ENCODE measurements at regions not wholly inside any gene's neighbourhood (a gene's known extent, or its start where the extent isn't known, plus 50 kb on each side); places are given as distances from the start of the nearest gene placed in this dataset.

DNA sequence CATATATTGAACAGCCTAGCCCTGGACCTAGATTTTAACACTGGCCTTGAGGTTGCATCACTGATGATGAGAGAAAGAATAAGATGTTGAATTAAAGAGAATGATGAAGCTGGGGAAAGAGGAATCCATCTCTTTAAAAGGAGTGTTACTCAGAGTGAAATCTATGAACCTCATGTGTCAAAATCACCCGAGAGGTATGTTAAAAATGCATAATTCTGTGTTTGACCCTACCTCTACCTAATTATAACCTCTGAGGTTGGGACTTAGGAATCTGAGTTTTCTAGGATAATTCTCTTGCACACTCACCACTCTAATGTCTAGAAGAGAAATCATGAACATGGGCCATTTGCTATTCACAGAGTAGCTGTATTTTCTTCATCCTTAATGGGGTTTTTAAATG lies 479.4 kb downstream of the ENC1 start (continued):
- TF ChIP-seq, protein P1, sequence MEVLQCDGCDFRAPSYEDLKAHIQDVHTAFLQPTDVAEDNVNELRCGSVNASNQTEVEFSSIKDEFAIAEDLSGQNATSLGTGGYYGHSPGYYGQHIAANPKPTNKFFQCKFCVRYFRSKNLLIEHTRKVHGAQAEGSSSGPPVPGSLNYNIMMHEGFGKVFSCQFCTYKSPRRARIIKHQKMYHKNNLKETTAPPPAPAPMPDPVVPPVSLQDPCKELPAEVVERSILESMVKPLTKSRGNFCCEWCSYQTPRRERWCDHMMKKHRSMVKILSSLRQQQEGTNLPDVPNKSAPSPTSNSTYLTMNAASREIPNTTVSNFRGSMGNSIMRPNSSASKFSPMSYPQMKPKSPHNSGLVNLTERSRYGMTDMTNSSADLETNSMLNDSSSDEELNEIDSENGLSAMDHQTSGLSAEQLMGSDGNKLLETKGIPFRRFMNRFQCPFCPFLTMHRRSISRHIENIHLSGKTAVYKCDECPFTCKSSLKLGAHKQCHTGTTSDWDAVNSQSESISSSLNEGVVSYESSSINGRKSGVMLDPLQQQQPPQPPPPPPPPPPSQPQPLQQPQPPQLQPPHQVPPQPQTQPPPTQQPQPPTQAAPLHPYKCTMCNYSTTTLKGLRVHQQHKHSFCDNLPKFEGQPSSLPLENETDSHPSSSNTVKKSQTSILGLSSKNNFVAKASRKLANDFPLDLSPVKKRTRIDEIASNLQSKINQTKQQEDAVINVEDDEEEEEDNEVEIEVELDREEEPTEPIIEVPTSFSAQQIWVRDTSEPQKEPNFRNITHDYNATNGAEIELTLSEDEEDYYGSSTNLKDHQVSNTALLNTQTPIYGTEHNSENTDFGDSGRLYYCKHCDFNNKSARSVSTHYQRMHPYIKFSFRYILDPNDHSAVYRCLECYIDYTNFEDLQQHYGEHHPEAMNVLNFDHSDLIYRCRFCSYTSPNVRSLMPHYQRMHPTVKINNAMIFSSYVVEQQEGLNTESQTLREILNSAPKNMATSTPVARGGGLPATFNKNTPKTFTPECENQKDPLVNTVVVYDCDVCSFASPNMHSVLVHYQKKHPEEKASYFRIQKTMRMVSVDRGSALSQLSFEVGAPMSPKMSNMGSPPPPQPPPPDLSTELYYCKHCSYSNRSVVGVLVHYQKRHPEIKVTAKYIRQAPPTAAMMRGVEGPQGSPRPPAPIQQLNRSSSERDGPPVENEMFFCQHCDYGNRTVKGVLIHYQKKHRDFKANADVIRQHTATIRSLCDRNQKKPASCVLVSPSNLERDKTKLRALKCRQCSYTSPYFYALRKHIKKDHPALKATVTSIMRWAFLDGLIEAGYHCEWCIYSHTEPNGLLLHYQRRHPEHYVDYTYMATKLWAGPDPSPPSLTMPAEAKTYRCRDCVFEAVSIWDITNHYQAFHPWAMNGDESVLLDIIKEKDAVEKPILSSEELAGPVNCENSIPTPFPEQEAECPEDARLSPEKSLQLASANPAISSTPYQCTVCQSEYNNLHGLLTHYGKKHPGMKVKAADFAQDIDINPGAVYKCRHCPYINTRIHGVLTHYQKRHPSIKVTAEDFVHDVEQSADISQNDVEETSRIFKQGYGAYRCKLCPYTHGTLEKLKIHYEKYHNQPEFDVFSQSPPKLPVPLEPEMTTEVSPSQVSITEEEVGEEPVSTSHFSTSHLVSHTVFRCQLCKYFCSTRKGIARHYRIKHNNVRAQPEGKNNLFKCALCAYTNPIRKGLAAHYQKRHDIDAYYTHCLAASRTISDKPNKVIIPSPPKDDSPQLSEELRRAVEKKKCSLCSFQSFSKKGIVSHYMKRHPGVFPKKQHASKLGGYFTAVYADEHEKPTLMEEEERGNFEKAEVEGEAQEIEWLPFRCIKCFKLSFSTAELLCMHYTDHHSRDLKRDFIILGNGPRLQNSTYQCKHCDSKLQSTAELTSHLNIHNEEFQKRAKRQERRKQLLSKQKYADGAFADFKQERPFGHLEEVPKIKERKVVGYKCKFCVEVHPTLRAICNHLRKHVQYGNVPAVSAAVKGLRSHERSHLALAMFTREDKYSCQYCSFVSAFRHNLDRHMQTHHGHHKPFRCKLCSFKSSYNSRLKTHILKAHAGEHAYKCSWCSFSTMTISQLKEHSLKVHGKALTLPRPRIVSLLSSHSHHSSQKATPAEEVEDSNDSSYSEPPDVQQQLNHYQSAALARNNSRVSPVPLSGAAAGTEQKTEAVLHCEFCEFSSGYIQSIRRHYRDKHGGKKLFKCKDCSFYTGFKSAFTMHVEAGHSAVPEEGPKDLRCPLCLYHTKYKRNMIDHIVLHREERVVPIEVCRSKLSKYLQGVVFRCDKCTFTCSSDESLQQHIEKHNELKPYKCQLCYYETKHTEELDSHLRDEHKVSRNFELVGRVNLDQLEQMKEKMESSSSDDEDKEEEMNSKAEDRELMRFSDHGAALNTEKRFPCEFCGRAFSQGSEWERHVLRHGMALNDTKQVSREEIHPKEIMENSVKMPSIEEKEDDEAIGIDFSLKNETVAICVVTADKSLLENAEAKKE (CRISPR knock-in tag; IDR thresholded peaks at IDR 0.05): no peak
- TF ChIP-seq JUNB (IDR thresholded peaks at IDR 0.05; ENCODE audit: unreplicated experiment): no peak
- TF ChIP-seq ZNF331 (CRISPR knock-in tag; IDR thresholded peaks at IDR 0.05; ENCODE audit: low read depth): no peak
- TF ChIP-seq CREB1 (CRISPR knock-in tag; IDR thresholded peaks at IDR 0.05; ENCODE audit: low read depth): no peak
- no peak for TF ChIP-seq ZNF114 (CRISPR knock-in tag; IDR thresholded peaks at IDR 0.05)

- ATAC-seq (no peak), DNase-seq (ENCODE audit: low spot score) (no peak)
- H3F3A ChIP-seq (replicated peaks; ENCODE audit: low read depth): no peaks in the 10 kb centered on the region
- 0 out of 2 replicates have a peak, but pooled peaks cover 9% of the 10 kb centered on the region for H3K9me2 ChIP-seq (ENCODE audit: insufficient read depth)
- H3K4me3 Mint-ChIP-seq: no peak overlapping the region
- H3K4me1 Mint-ChIP-seq: peaks cover 12% of the 10 kb centered on the region; the same call in 2 of the 3 replicates
- H3K4me2 ChIP-seq: no peak overlapping the region
- no peak overlapping the region for H2AFZ ChIP-seq
- no peak overlapping the region for H3K27ac Mint-ChIP-seq
- no peaks in the 10 kb centered on the region for H3K36me3 Mint-ChIP-seq (ENCODE audit: low read depth)
- no peaks in the 10 kb centered on the region for H3K27me3 Mint-ChIP-seq (ENCODE audit: insufficient read depth, low read depth, poor library complexity)
- H3K4me3 ChIP-seq: no peak overlapping the region
- H3K4me1 ChIP-seq (ENCODE audit: insufficient read depth): no peaks in the 10 kb centered on the region
- no peaks in the 10 kb centered on the region for H3K79me2 ChIP-seq (replicated peaks; ENCODE audit: insufficient read depth)
- H4K20me1 ChIP-seq (replicated peaks; ENCODE audit: insufficient read depth): no peaks in the 10 kb centered on the region
- H3K36me3 ChIP-seq (ENCODE audit: insufficient read depth): no peaks in the 10 kb centered on the region
- no peaks in the 10 kb centered on the region for H3K9me3 Mint-ChIP-seq
- H3K27ac ChIP-seq (ENCODE audit: low read depth): no peak overlapping the region
- H3K27me3 ChIP-seq (ENCODE audit: insufficient read depth): no peaks in the 10 kb centered on the region
- TF ChIP-seq, protein P1 (CRISPR knock-in tag; IDR thresholded peaks at IDR 0.05): no peak
- TF ChIP-seq EZH2 (IDR thresholded peaks at IDR 0.05; ENCODE audit: low read depth, unreplicated experiment): no peak
Observed at GRCh38 chr5:74156728-74157383, 483.7 kb downstream of the ENC1 start.

Measured in GM23338 (cell line).